Natural killer cell (primary cell): ENCODE measurements at regions not wholly inside any gene's neighbourhood (a gene's known extent, or its start where the extent isn't known, plus 50 kb on each side); places are given as distances from the start of the nearest gene placed in this dataset.

ENCODE experiments used
- ATAC-seq, 3 donors: fragments of 150-1000 bp in 2 of 3; fragments of 200-7000 bp in 1 of 3; cut with Tn5 transposase; 1 replicate in 1 of 3; 2 replicates in 2 of 3; pipeline ENCODE4 v1.10.0; 2021; ENCODE audit warnings: mild to moderate bottlenecking in 2 of 3, moderate library complexity in 2 of 3
- DNase-seq, 2 donors: peaks; one replicate each; pipeline versions ENCODE4 v3.0.0 to v3.0.0-alpha.2; 2013 to 2021; ENCODE audit warnings: mixed read lengths in 1 of 2
- H3K27ac ChIP-seq: one replicate; pipeline ENCODE4 v1.5.1; 2013; ENCODE audit warnings: mild to moderate bottlenecking, low read length
- H3K27me3 ChIP-seq: one replicate; pipeline ENCODE4 v1.6.1; 2013; ENCODE audit warnings: low read length; ENCODE audit not compliant: control insufficient read depth, insufficient read depth
- H3K36me3 ChIP-seq: one replicate; pipeline ENCODE4 v1.6.1; 2013; ENCODE audit warnings: low read length; ENCODE audit not compliant: control insufficient read depth, insufficient read depth
- H3K4me1 ChIP-seq: one replicate; pipeline ENCODE4 v1.6.1; 2013; ENCODE audit warnings: low read length; ENCODE audit not compliant: control insufficient read depth, insufficient read depth
- H3K4me3 ChIP-seq: one replicate; pipeline ENCODE4 v1.5.1; 2013; ENCODE audit warnings: low read length
- H3K9me3 ChIP-seq: one replicate; pipeline ENCODE4 v1.6.1; 2013; ENCODE audit warnings: low read length; ENCODE audit not compliant: control insufficient read depth, insufficient read depth
- H3K27ac Mint-ChIP-seq, 2 donors: one replicate each; pipeline ENCODE4 v1.8.0; 2022; ENCODE audit warnings: mild to moderate bottlenecking in 2 of 2, mixed read lengths in 2 of 2, moderate library complexity in 1 of 2
- H3K27me3 Mint-ChIP-seq, 2 donors: one replicate each; pipeline ENCODE4 v1.8.0; 2022; ENCODE audit warnings: low read depth in 2 of 2, mixed read lengths in 2 of 2
- H3K36me3 Mint-ChIP-seq: one replicate; pipeline ENCODE4 v1.8.0; 2022; ENCODE audit warnings: mixed read lengths
- H3K4me1 Mint-ChIP-seq, 2 donors: one replicate each; pipeline ENCODE4 v1.8.0; 2022; ENCODE audit warnings: mixed read lengths in 2 of 2
- H3K4me3 Mint-ChIP-seq: one replicate; pipeline ENCODE4 v1.8.0; 2022; ENCODE audit warnings: mild to moderate bottlenecking, moderate library complexity, mixed read lengths
- H3K9me3 Mint-ChIP-seq, 2 donors: one replicate each; pipeline ENCODE4 v1.8.0; 2022; ENCODE audit warnings: mixed read lengths in 2 of 2
- CTCF ChIP-seq: fragments of 200-600 bp; IDR thresholded peaks from one replicate; pipeline ENCODE4 v1.8.0; 2022; ENCODE audit warnings: antibody characterized with exemption
- WGBS: methylation state at CpG from one replicate; pipeline ENCODE4 v1.1.7; 2013; ENCODE audit warnings: missing lambda C conversion rate; ENCODE audit not compliant: insufficient coverage; 5-methylcytosine and 5-hydroxymethylcytosine counted together
- intact Hi-C: fragments of 100-400 bp; cut with micrococcal nuclease; formaldehyde crosslinking; loops from one replicate; pipeline ENCODE4 v1.14.2; 2022

GRCh38 chr12:4089956-4090355 is 183.6 kb upstream of the CCND2 start:
- Mint-ChIP-seq H3K27me3 (peaks cover 13 to 34% of the 10 kb centered on the region in 2 donors), H3K36me3 (no peaks in the 10 kb centered on the region), H3K4me3 (no peak overlapping the region), H3K9me3 (no peaks in the 10 kb centered on the region), H3K27ac (no peak overlapping the region), H3K4me1 (peaks cover 0 to 5% of the 10 kb centered on the region in 2 donors)
- H3K36me3 ChIP-seq = no peaks in the 10 kb centered on the region
- no peak overlapping the region for H3K4me3 ChIP-seq
- 100% methylated on average over 2 of the region's 3 CpGs for WGBS
- no peak for ATAC-seq
- no peak for TF ChIP-seq CTCF
- H3K9me3 ChIP-seq = no peaks in the 10 kb centered on the region
- intact Hi-C loops = no loop called here
- H3K27me3 ChIP-seq = no peaks in the 10 kb centered on the region
- H3K27ac ChIP-seq = no peak overlapping the region
- no peak for DNase-seq
- no peaks in the 10 kb centered on the region for H3K4me1 ChIP-seq

GRCh38 chr12:4089121-4089606 is 184.4 kb upstream of the CCND2 start:
- no peaks in the 10 kb centered on the region for H3K36me3 Mint-ChIP-seq
- H3K27ac Mint-ChIP-seq = no peak overlapping the region
- no peaks in the 10 kb centered on the region for H3K9me3 Mint-ChIP-seq
- H3K4me1 Mint-ChIP-seq = peaks cover 0 to 5% of the 10 kb centered on the region in 2 donors
- no peak for TF ChIP-seq CTCF
- Histone ChIP-seq H3K27me3 (no peaks in the 10 kb centered on the region), H3K4me3 (no peak overlapping the region), H3K36me3 (no peaks in the 10 kb centered on the region), H3K9me3 (no peaks in the 10 kb centered on the region), H3K4me1 (no peaks in the 10 kb centered on the region), H3K27ac (no peak overlapping the region)
- intact Hi-C loops = no loop called here
- 97% methylated on average over 5 of the region's 5 CpGs for WGBS
- H3K4me3 Mint-ChIP-seq = no peak overlapping the region
- DNase-seq = no peak
- H3K27me3 Mint-ChIP-seq = peaks cover 13 to 26% of the 10 kb centered on the region in 2 donors
- ATAC-seq = no peak

GRCh38 chr12:4088451-4088850 is 185.1 kb upstream of the CCND2 start:
- no peak for TF ChIP-seq CTCF
- Histone ChIP-seq H3K27ac (no peak overlapping the region), H3K9me3 (no peaks in the 10 kb centered on the region), H3K36me3 (no peaks in the 10 kb centered on the region), H3K4me1 (no peaks in the 10 kb centered on the region), H3K27me3 (no peaks in the 10 kb centered on the region), H3K4me3 (no peak overlapping the region)
- H3K4me1 Mint-ChIP-seq = peaks cover 0 to 5% of the 10 kb centered on the region in 2 donors
- H3K36me3 Mint-ChIP-seq = no peaks in the 10 kb centered on the region
- DNase-seq = no peak
- H3K27me3 Mint-ChIP-seq = peaks cover 8 to 19% of the 10 kb centered on the region in 2 donors
- no peak for ATAC-seq
- no peaks in the 10 kb centered on the region for H3K9me3 Mint-ChIP-seq
- H3K27ac Mint-ChIP-seq = no peak overlapping the region
- no peak overlapping the region for H3K4me3 Mint-ChIP-seq
- 97% methylated on average over 9 of the region's 9 CpGs for WGBS
- intact Hi-C loops = no loop called here

- Histone ChIP-seq H3K36me3 (no peaks in the 10 kb centered on the region), H3K4me3 (no peak overlapping the region), H3K27me3 (no peaks in the 10 kb centered on the region), H3K9me3 (no peaks in the 10 kb centered on the region), H3K27ac (no peak overlapping the region), H3K4me1 (no peaks in the 10 kb centered on the region)
- Mint-ChIP-seq H3K4me3 (no peak overlapping the region), H3K4me1 (peaks cover 0 to 5% of the 10 kb centered on the region in 2 donors), H3K27me3 (peaks cover 8 to 20% of the 10 kb centered on the region in 2 donors), H3K9me3 (no peaks in the 10 kb centered on the region), H3K27ac (no peak overlapping the region), H3K36me3 (no peaks in the 10 kb centered on the region)
- intact Hi-C loops = no loop called here
- ATAC-seq (no peak), DNase-seq (no peak)
- WGBS = 73% methylated on average over 1 of the region's 1 CpG
- no peak for TF ChIP-seq CTCF
Observed at GRCh38 chr12:4086481-4086880, 187.1 kb upstream of the CCND2 start.
